RCC 7860 (cell line): ENCODE measurements at regions not wholly inside any gene's neighbourhood (a gene's known extent, or its start where the extent isn't known, plus 50 kb on each side); places are given as distances from the start of the nearest gene placed in this dataset.

Experiments
- DNase-seq: peaks from one replicate; pipeline ENCODE4 v3.0.0-alpha.2; 2015; ENCODE audit warnings: low spot score
- FAIRE-seq: peaks from 2 replicates; lab custom pipeline; 2012; peaks lifted over from hg19 to GRCh38; lab: Jason Lieb, UNC

DNA sequence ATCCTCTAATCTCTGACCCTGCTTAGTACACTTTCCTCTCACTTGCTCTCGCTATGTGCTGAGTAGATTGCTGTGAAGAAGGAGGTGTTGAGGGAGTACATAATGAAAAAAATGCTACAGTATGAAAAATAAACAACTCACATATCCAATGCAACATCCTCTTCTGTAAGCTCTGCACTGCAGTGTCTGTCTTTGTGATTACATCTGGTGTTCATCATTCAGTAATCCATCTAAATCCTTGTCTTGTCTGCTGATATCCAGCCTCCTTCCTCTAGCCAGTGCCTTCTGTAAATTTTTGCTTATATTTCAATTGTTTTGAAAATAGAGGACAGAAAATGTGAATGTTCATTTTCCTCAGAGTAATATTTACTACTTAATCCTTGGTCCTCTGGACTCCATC is 57.4 kb upstream of the CDH12 start:
- FAIRE-seq = no peak
- DNase-seq = no peak

DNA sequence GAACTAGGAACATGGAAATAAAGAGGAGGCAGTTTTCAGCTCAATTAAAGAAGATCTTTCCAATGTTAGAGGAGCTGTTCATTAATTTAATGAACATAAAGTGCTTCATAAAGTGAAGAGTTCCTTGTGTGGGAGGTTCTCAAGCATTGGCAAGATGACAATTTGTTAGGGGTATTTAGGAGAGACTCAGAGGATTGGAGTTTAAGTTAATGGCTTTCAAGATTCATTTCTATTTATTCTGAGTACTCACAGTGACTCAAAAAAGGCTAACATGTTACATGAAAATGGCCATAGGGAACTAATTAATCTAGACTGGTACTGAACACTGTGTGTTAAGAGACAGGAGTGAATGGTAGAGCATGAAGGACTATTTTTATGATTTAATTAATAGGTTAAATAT is 55.4 kb upstream of the CDH12 start:
- DNase-seq (no peak), FAIRE-seq (no peak)

- DNase-seq (no peak), FAIRE-seq (no peak)
Measured at GRCh38 chr5:22908129-22908528, 55.0 kb upstream of the CDH12 start.
